ENCODE measurements at regions not wholly inside any gene's neighbourhood (a gene's known extent, or its start where the extent isn't known, plus 50 kb on each side); places are given as distances from the start of the nearest gene placed in this dataset.
A peak's percentile ranks its signal among the peaks of the same experiment; 100 is the strongest.

GRCh38 chr3:94693997-94694640 lies 631.3 kb downstream of the NSUN3 start:
- no peaks in the 10 kb centered on the region for H3K27me3 ChIP-seq (replicated peaks in 2 of 5; ENCODE audit: control insufficient read depth in 4 of 5, insufficient read depth in 5 of 5, low read length in 4 of 5)
- H3K36me3 ChIP-seq (ENCODE audit: control insufficient read depth in 4 of 4, insufficient read depth in 4 of 4, low read length in 3 of 4): no peaks in the 10 kb centered on the region
- H3K4me3 ChIP-seq (ENCODE audit: control insufficient read depth in 1 of 7, extremely low read depth in 1 of 7, insufficient read depth in 4 of 7, low read depth in 2 of 7, low read length in 6 of 7): no peak overlapping the region
- CTCF ChIA-PET: no interaction called here
- POLR2A ChIA-PET: no interaction called here
- no peaks in the 10 kb centered on the region for H3K4me1 ChIP-seq (ENCODE audit: control extremely low read depth in 1 of 4, control insufficient read depth in 4 of 4, insufficient read depth in 4 of 4, low read length in 3 of 4)
- WGBS (ENCODE audit: insufficient coverage): 72% methylated on average over 4 of the region's 5 CpGs
- H3K27ac ChIP-seq (ENCODE audit: insufficient read depth in 1 of 2, low read depth in 1 of 2, low read length in 2 of 2, poor library complexity in 1 of 2, severe bottlenecking in 2 of 2): no peak overlapping the region
- no peak for DNase-seq
- H3K9me3 ChIP-seq (ENCODE audit: control extremely low read depth in 1 of 5, control insufficient read depth in 4 of 5, insufficient read depth in 2 of 5, low read depth in 1 of 5, low read length in 4 of 5): no peaks in the 10 kb centered on the region

- WGBS (ENCODE audit: insufficient coverage): no CpG with 5 or more reads among the region's 2 CpGs
- Histone ChIP-seq H3K27ac (ENCODE audit: insufficient read depth in 1 of 2, low read depth in 1 of 2, low read length in 2 of 2, poor library complexity in 1 of 2, severe bottlenecking in 2 of 2) (no peak overlapping the region), H3K27me3 (replicated peaks in 2 of 5; ENCODE audit: control insufficient read depth in 4 of 5, insufficient read depth in 5 of 5, low read length in 4 of 5) (no peaks in the 10 kb centered on the region), H3K4me3 (ENCODE audit: control insufficient read depth in 1 of 7, extremely low read depth in 1 of 7, insufficient read depth in 4 of 7, low read depth in 2 of 7, low read length in 6 of 7) (no peak overlapping the region), H3K36me3 (ENCODE audit: control insufficient read depth in 4 of 4, insufficient read depth in 4 of 4, low read length in 3 of 4) (no peaks in the 10 kb centered on the region), H3K4me1 (ENCODE audit: control extremely low read depth in 1 of 4, control insufficient read depth in 4 of 4, insufficient read depth in 4 of 4, low read length in 3 of 4) (no peaks in the 10 kb centered on the region), H3K9me3 (ENCODE audit: control extremely low read depth in 1 of 5, control insufficient read depth in 4 of 5, insufficient read depth in 2 of 5, low read depth in 1 of 5, low read length in 4 of 5) (no peaks in the 10 kb centered on the region)
- ChIA-PET POLR2A (no interaction called here), CTCF (no interaction called here)
- no peak for DNase-seq
Observed at GRCh38 chr3:94694894-94695293, 632.0 kb downstream of the NSUN3 start.

GRCh38 chr3:94704467-94704866 lies 641.6 kb downstream of the NSUN3 start:
- no peak overlapping the region for H3K4me3 ChIP-seq (ENCODE audit: control insufficient read depth in 1 of 7, extremely low read depth in 1 of 7, insufficient read depth in 4 of 7, low read depth in 2 of 7, low read length in 6 of 7)
- no peak overlapping the region for H3K27ac ChIP-seq (ENCODE audit: insufficient read depth in 1 of 2, low read depth in 1 of 2, low read length in 2 of 2, poor library complexity in 1 of 2, severe bottlenecking in 2 of 2)
- no peak for DNase-seq
- WGBS (ENCODE audit: insufficient coverage): 100% methylated on average over 1 of the region's 3 CpGs
- CTCF ChIA-PET: interaction anchor here (0.5 kb wide), 1 partner anchor 401 kb away, joined by 3 read pairs; no protein-coding TSS in a partner anchor
- H3K27me3 ChIP-seq (replicated peaks in 2 of 5; ENCODE audit: control insufficient read depth in 4 of 5, insufficient read depth in 5 of 5, low read length in 4 of 5): no peaks in the 10 kb centered on the region
- no peaks in the 10 kb centered on the region for H3K36me3 ChIP-seq (ENCODE audit: control insufficient read depth in 4 of 4, insufficient read depth in 4 of 4, low read length in 3 of 4)
- H3K4me1 ChIP-seq (ENCODE audit: control extremely low read depth in 1 of 4, control insufficient read depth in 4 of 4, insufficient read depth in 4 of 4, low read length in 3 of 4): no peaks in the 10 kb centered on the region
- POLR2A ChIA-PET: no interaction called here
- H3K9me3 ChIP-seq (ENCODE audit: control extremely low read depth in 1 of 5, control insufficient read depth in 4 of 5, insufficient read depth in 2 of 5, low read depth in 1 of 5, low read length in 4 of 5): no peaks in the 10 kb centered on the region

GRCh38 chr3:94709249-94709902 lies 646.5 kb downstream of the NSUN3 start:
- H3K36me3 ChIP-seq (ENCODE audit: control insufficient read depth in 4 of 4, insufficient read depth in 4 of 4, low read length in 3 of 4): no peaks in the 10 kb centered on the region
- ChIA-PET CTCF (no interaction called here), POLR2A (no interaction called here)
- no peak overlapping the region for H3K27ac ChIP-seq (ENCODE audit: insufficient read depth in 1 of 2, low read depth in 1 of 2, low read length in 2 of 2, poor library complexity in 1 of 2, severe bottlenecking in 2 of 2)
- H3K9me3 ChIP-seq (ENCODE audit: control extremely low read depth in 1 of 5, control insufficient read depth in 4 of 5, insufficient read depth in 2 of 5, low read depth in 1 of 5, low read length in 4 of 5): no peaks in the 10 kb centered on the region
- WGBS (ENCODE audit: insufficient coverage): no CpG with 5 or more reads among the region's 1 CpG
- no peak overlapping the region for H3K4me3 ChIP-seq (ENCODE audit: control insufficient read depth in 1 of 7, extremely low read depth in 1 of 7, insufficient read depth in 4 of 7, low read depth in 2 of 7, low read length in 6 of 7)
- no peak for DNase-seq
- H3K4me1 ChIP-seq (ENCODE audit: control extremely low read depth in 1 of 4, control insufficient read depth in 4 of 4, insufficient read depth in 4 of 4, low read length in 3 of 4): no peaks in the 10 kb centered on the region
- no peaks in the 10 kb centered on the region for H3K27me3 ChIP-seq (replicated peaks in 2 of 5; ENCODE audit: control insufficient read depth in 4 of 5, insufficient read depth in 5 of 5, low read length in 4 of 5)

GRCh38 chr3:94714194-94714593 lies 651.3 kb downstream of the NSUN3 start:
- Histone ChIP-seq H3K4me1 (ENCODE audit: control extremely low read depth in 1 of 4, control insufficient read depth in 4 of 4, insufficient read depth in 4 of 4, low read length in 3 of 4) (no peaks in the 10 kb centered on the region), H3K27ac (ENCODE audit: insufficient read depth in 1 of 2, low read depth in 1 of 2, low read length in 2 of 2, poor library complexity in 1 of 2, severe bottlenecking in 2 of 2) (no peak overlapping the region), H3K9me3 (ENCODE audit: control extremely low read depth in 1 of 5, control insufficient read depth in 4 of 5, insufficient read depth in 2 of 5, low read depth in 1 of 5, low read length in 4 of 5) (no peaks in the 10 kb centered on the region), H3K36me3 (ENCODE audit: control insufficient read depth in 4 of 4, insufficient read depth in 4 of 4, low read length in 3 of 4) (no peaks in the 10 kb centered on the region), H3K4me3 (ENCODE audit: control insufficient read depth in 1 of 7, extremely low read depth in 1 of 7, insufficient read depth in 4 of 7, low read depth in 2 of 7, low read length in 6 of 7) (no peak overlapping the region), H3K27me3 (replicated peaks in 2 of 5; ENCODE audit: control insufficient read depth in 4 of 5, insufficient read depth in 5 of 5, low read length in 4 of 5) (no peaks in the 10 kb centered on the region)
- ChIA-PET POLR2A (no interaction called here), CTCF (interaction anchor here (0.9 kb wide), 1 partner anchor 10 kb away, joined by 3 read pairs; no protein-coding TSS in a partner anchor)
- no peak for DNase-seq

- CTCF ChIA-PET: interaction anchor here (0.8 kb wide), 2 partner anchors 9 to 379 kb away, joined by 3 read pairs; no protein-coding TSS in a partner anchor
- Histone ChIP-seq H3K9me3 (ENCODE audit: control extremely low read depth in 1 of 5, control insufficient read depth in 4 of 5, insufficient read depth in 2 of 5, low read depth in 1 of 5, low read length in 4 of 5) (no peaks in the 10 kb centered on the region), H3K4me1 (ENCODE audit: control extremely low read depth in 1 of 4, control insufficient read depth in 4 of 4, insufficient read depth in 4 of 4, low read length in 3 of 4) (no peaks in the 10 kb centered on the region), H3K27ac (ENCODE audit: insufficient read depth in 1 of 2, low read depth in 1 of 2, low read length in 2 of 2, poor library complexity in 1 of 2, severe bottlenecking in 2 of 2) (no peak overlapping the region), H3K27me3 (replicated peaks in 2 of 5; ENCODE audit: control insufficient read depth in 4 of 5, insufficient read depth in 5 of 5, low read length in 4 of 5) (no peaks in the 10 kb centered on the region), H3K4me3 (ENCODE audit: control insufficient read depth in 1 of 7, extremely low read depth in 1 of 7, insufficient read depth in 4 of 7, low read depth in 2 of 7, low read length in 6 of 7) (no peak overlapping the region), H3K36me3 (ENCODE audit: control insufficient read depth in 4 of 4, insufficient read depth in 4 of 4, low read length in 3 of 4) (no peaks in the 10 kb centered on the region)
- POLR2A ChIA-PET: no interaction called here
- DNase-seq: peak in 2 of 3 donors; percentile 2 to 4
- no CpG with 5 or more reads among the region's 2 CpGs for WGBS (ENCODE audit: insufficient coverage)
Observed at GRCh38 chr3:94716326-94717018, 653.6 kb downstream of the NSUN3 start.

GRCh38 chr3:94734206-94734605 lies 671.3 kb downstream of the NSUN3 start:
- no peak overlapping the region for H3K4me3 ChIP-seq (ENCODE audit: control insufficient read depth in 1 of 7, extremely low read depth in 1 of 7, insufficient read depth in 4 of 7, low read depth in 2 of 7, low read length in 6 of 7)
- DNase-seq: no peak
- H3K27me3 ChIP-seq (replicated peaks in 2 of 5; ENCODE audit: control insufficient read depth in 4 of 5, insufficient read depth in 5 of 5, low read length in 4 of 5): no peaks in the 10 kb centered on the region
- no peaks in the 10 kb centered on the region for H3K9me3 ChIP-seq (ENCODE audit: control extremely low read depth in 1 of 5, control insufficient read depth in 4 of 5, insufficient read depth in 2 of 5, low read depth in 1 of 5, low read length in 4 of 5)
- no peaks in the 10 kb centered on the region for H3K36me3 ChIP-seq (ENCODE audit: control insufficient read depth in 4 of 4, insufficient read depth in 4 of 4, low read length in 3 of 4)
- no peaks in the 10 kb centered on the region for H3K4me1 ChIP-seq (ENCODE audit: control extremely low read depth in 1 of 4, control insufficient read depth in 4 of 4, insufficient read depth in 4 of 4, low read length in 3 of 4)
- WGBS (ENCODE audit: insufficient coverage): no CpG with 5 or more reads among the region's 2 CpGs
- ChIA-PET POLR2A (no interaction called here), CTCF (no interaction called here)
- no peak overlapping the region for H3K27ac ChIP-seq (ENCODE audit: insufficient read depth in 1 of 2, low read depth in 1 of 2, low read length in 2 of 2, poor library complexity in 1 of 2, severe bottlenecking in 2 of 2)
